ENCODE measurements at regions not wholly inside any gene's neighbourhood (a gene's known extent, or its start where the extent isn't known, plus 50 kb on each side); places are given as distances from the start of the nearest gene placed in this dataset.
"Not testable (repeated sequence)": the region's sequence is repeated elsewhere in the genome, so short reads cannot be mapped to it uniquely, and the experiment has no call there.

GRCh38 chrX:40237731-40238178 is 140.0 kb upstream of the BCOR start:
- no peak for DNase-seq (ENCODE audit: low read depth in 1 of 2, low spot score in 1 of 2)
- H3K4me1 ChIP-seq (ENCODE audit: low read depth): peaks cover 5% of the 10 kb centered on the region
- no peaks in the 10 kb centered on the region for H3K27me3 ChIP-seq
- H3K4me3 ChIP-seq: no peak overlapping the region
- H3K27ac ChIP-seq: no peak overlapping the region
- H3K36me3 ChIP-seq: no peaks in the 10 kb centered on the region
- no peaks in the 10 kb centered on the region for H3K9me3 ChIP-seq (ENCODE audit: low read depth)
- no peak for TF ChIP-seq CTCF (IDR thresholded peaks at IDR 0.05; ENCODE audit: low read depth, low read length)

- DNase-seq (ENCODE audit: low read depth in 1 of 2, low spot score in 1 of 2): no peak
- no peak for TF ChIP-seq CTCF (IDR thresholded peaks at IDR 0.05; ENCODE audit: low read depth, low read length)
- H3K36me3 ChIP-seq: no peaks in the 10 kb centered on the region
Observed at GRCh38 chrX:40230646-40231045, 132.9 kb upstream of the BCOR start.

GRCh38 chrX:40227125-40227524 is 129.4 kb upstream of the BCOR start:
- H3K4me3 ChIP-seq: no peak overlapping the region
- H3K27ac ChIP-seq: no peak overlapping the region
- no peak for DNase-seq (ENCODE audit: low read depth in 1 of 2, low spot score in 1 of 2)
- peaks cover 4% of the 10 kb centered on the region for H3K4me1 ChIP-seq (ENCODE audit: low read depth)
- no peaks in the 10 kb centered on the region for H3K9me3 ChIP-seq (ENCODE audit: low read depth)
- H3K36me3 ChIP-seq: no peaks in the 10 kb centered on the region
- H3K27me3 ChIP-seq: no peaks in the 10 kb centered on the region
- no peak for TF ChIP-seq CTCF (IDR thresholded peaks at IDR 0.05; ENCODE audit: low read depth, low read length)

More at GRCh38 chrX:40230646-40231045, 132.9 kb upstream of the BCOR start:
- Histone ChIP-seq H3K4me1 (ENCODE audit: low read depth) (peaks cover 4% of the 10 kb centered on the region), H3K4me3 (no peak overlapping the region), H3K27me3 (no peaks in the 10 kb centered on the region), H3K9me3 (ENCODE audit: low read depth) (no peaks in the 10 kb centered on the region), H3K27ac (no peak overlapping the region)

DNA sequence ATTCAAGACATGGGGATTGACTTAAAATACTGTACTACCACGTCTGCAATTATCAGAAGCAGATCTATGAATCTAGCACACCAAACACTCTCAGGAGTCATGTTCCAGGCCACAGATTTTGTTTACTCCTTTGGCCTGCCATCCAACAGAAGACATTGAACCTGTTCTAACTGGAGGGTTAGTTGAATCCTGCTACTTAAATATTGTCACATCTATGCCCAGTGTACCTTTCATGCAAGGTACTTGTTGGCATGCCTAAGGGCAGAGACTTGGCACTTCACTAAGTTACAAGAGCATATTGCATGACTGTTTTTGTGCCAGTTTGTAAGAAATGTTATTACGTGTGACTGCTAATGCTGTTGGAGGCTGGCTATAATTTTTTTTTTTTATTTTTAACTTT is 126.9 kb upstream of the BCOR start:
- Histone ChIP-seq H3K9me3 (ENCODE audit: low read depth) (no peaks in the 10 kb centered on the region), H3K27me3 (no peaks in the 10 kb centered on the region), H3K36me3 (no peaks in the 10 kb centered on the region), H3K4me1 (ENCODE audit: low read depth) (no peaks in the 10 kb centered on the region), H3K4me3 (no peak overlapping the region), H3K27ac (no peak overlapping the region)
- DNase-seq (ENCODE audit: low read depth in 1 of 2, low spot score in 1 of 2): no peak
- no peak for TF ChIP-seq CTCF (IDR thresholded peaks at IDR 0.05; ENCODE audit: low read depth, low read length)

DNA sequence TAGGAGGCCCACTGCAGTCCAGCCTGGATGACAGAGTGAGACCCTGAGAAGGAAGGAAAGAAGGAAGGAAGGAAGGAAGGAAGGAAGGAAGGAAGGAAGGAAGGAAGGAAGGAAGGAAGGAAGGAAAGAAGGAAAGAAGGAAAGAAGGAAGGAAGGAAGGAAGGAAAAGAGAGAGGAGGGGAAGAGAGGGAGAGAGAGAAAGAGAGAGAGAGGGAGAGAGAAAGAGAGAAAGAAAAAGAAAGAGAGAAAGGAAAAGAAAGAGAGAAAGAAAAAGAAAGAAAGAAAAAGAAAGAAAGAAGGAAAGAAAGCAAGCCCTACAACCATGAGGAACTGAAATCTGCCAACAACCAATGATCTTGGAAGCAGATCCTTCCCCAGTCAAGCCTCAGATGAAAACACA is 124.9 kb upstream of the BCOR start:
- not testable (repeated sequence) for H3K27me3 ChIP-seq; H3K27ac ChIP-seq; H3K9me3 ChIP-seq (ENCODE audit: low read depth); H3K36me3 ChIP-seq; H3K4me3 ChIP-seq; DNase-seq (ENCODE audit: low read depth in 1 of 2, low spot score in 1 of 2); H3K4me1 ChIP-seq (ENCODE audit: low read depth)

GRCh38 chrX:40213092-40213491 is 115.3 kb upstream of the BCOR start:
- H3K4me1 ChIP-seq (ENCODE audit: low read depth): no peaks in the 10 kb centered on the region
- no peak for TF ChIP-seq CTCF (IDR thresholded peaks at IDR 0.05; ENCODE audit: low read depth, low read length)
- no peak for DNase-seq (ENCODE audit: low read depth in 1 of 2, low spot score in 1 of 2)
- H3K36me3 ChIP-seq: no peaks in the 10 kb centered on the region
- no peaks in the 10 kb centered on the region for H3K27me3 ChIP-seq
- H3K27ac ChIP-seq: no peak overlapping the region
- H3K4me3 ChIP-seq: no peak overlapping the region
- no peaks in the 10 kb centered on the region for H3K9me3 ChIP-seq (ENCODE audit: low read depth)

Measured in cardiac muscle cell (in vitro differentiated cells and primary cell).